ENCODE measurements at regions not wholly inside any gene's neighbourhood (a gene's known extent, or its start where the extent isn't known, plus 50 kb on each side); places are given as distances from the start of the nearest gene placed in this dataset.

- no peak for DNase-seq (ENCODE audit: low read depth in 4 of 4, low spot score in 1 of 4)
These were observed 182.5 kb downstream of the TMX3 start for GRCh38 chr18:68532328-68532885.

- no peak for DNase-seq (ENCODE audit: low read depth in 4 of 4, low spot score in 1 of 4)
These were observed 189.8 kb downstream of the TMX3 start for GRCh38 chr18:68525091-68525490.

- DNase-seq (ENCODE audit: low read depth in 4 of 4, low spot score in 1 of 4): no peak
These were observed 194.4 kb downstream of the TMX3 start for GRCh38 chr18:68520406-68521075.

- DNase-seq (ENCODE audit: low read depth in 4 of 4, low spot score in 1 of 4): no peak
These were observed 195.6 kb downstream of the TMX3 start for GRCh38 chr18:68519336-68519735.

GRCh38 chr18:68509902-68510301, 205.0 kb downstream of the TMX3 start:
- DNase-seq (ENCODE audit: low read depth in 4 of 4, low spot score in 1 of 4): no peak

- DNase-seq (ENCODE audit: low read depth in 4 of 4, low spot score in 1 of 4): no peak
These were observed 207.1 kb downstream of the TMX3 start for GRCh38 chr18:68507781-68508180.

- no peak for DNase-seq (ENCODE audit: low read depth in 4 of 4, low spot score in 1 of 4)
These were observed 209.7 kb downstream of the TMX3 start for GRCh38 chr18:68505178-68505574.

- DNase-seq (ENCODE audit: low read depth in 4 of 4, low spot score in 1 of 4): no peak
These were observed 210.3 kb downstream of the TMX3 start for GRCh38 chr18:68504441-68505177.

GRCh38 chr18:68500556-68500955, 214.4 kb downstream of the TMX3 start:
- no peak for DNase-seq (ENCODE audit: low read depth in 4 of 4, low spot score in 1 of 4)

GRCh38 chr18:68499141-68499540, 215.8 kb downstream of the TMX3 start:
- DNase-seq (ENCODE audit: low read depth in 4 of 4, low spot score in 1 of 4): no peak

GRCh38 chr18:68498636-68499035, 216.3 kb downstream of the TMX3 start:
- DNase-seq (ENCODE audit: low read depth in 4 of 4, low spot score in 1 of 4): no peak

- no peak for DNase-seq (ENCODE audit: low read depth in 4 of 4, low spot score in 1 of 4)
These were observed 216.7 kb downstream of the TMX3 start for GRCh38 chr18:68498185-68498584.

GRCh38 chr18:68494802-68495581, 219.9 kb downstream of the TMX3 start:
- DNase-seq (ENCODE audit: low read depth in 4 of 4, low spot score in 1 of 4): no peak

- no peak for DNase-seq (ENCODE audit: low read depth in 4 of 4, low spot score in 1 of 4)
These were observed 225.7 kb downstream of the TMX3 start for GRCh38 chr18:68489013-68489792.

- no peak for DNase-seq (ENCODE audit: low read depth in 4 of 4, low spot score in 1 of 4)
These were observed 230.7 kb downstream of the TMX3 start for GRCh38 chr18:68484241-68484640.

GRCh38 chr18:68482815-68483214, 232.1 kb downstream of the TMX3 start:
- DNase-seq (ENCODE audit: low read depth in 4 of 4, low spot score in 1 of 4): no peak

- DNase-seq (ENCODE audit: low read depth in 4 of 4, low spot score in 1 of 4): no peak
These were observed 234.7 kb downstream of the TMX3 start for GRCh38 chr18:68480196-68480595.

GRCh38 chr18:68478246-68478645, 236.7 kb downstream of the TMX3 start:
- DNase-seq (ENCODE audit: low read depth in 4 of 4, low spot score in 1 of 4): no peak

GRCh38 chr18:68475883-68476282, 239.0 kb downstream of the TMX3 start:
- no peak for DNase-seq (ENCODE audit: low read depth in 4 of 4, low spot score in 1 of 4)

GRCh38 chr18:68472701-68473295, 242.1 kb downstream of the TMX3 start:
- no peak for DNase-seq (ENCODE audit: low read depth in 4 of 4, low spot score in 1 of 4)
